HG03064 (cell line): ENCODE measurements at regions not wholly inside any gene's neighbourhood (a gene's known extent, or its start where the extent isn't known, plus 50 kb on each side); places are given as distances from the start of the nearest gene placed in this dataset.
"Not testable (repeated sequence)": the region's sequence is repeated elsewhere in the genome, so short reads cannot be mapped to it uniquely, and the experiment has no call there.

Experiments
- ATAC-seq: cut with Tn5 transposase; IDR thresholded peaks from one replicate; pipeline ENCODE4 v1.9.1; 2021; ENCODE audit warnings: low read depth; ENCODE audit not compliant: unreplicated experiment

GRCh38 chr18:35864916-35865315, 107.6 kb upstream of the RMP24 start:
- no peak for ATAC-seq

DNA sequence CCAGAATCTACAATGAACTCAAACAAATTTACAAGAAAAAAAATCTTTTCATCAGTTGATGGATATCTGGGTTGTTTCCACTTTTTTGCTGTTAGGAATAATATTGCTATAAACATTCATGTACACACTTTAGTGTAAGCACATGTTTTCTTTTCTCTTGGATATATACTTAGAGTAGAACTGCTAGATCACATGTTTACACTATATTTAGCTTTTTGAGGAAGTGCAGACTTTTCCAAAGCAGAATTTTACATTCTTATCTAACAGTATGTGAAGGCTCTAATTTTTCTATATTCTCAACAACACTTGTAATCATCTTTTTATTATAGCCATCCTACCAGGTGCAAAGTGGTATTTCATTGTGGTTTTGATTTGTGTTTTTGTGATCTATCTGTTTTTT, 103.6 kb upstream of the RMP24 start:
- no peak for ATAC-seq

DNA sequence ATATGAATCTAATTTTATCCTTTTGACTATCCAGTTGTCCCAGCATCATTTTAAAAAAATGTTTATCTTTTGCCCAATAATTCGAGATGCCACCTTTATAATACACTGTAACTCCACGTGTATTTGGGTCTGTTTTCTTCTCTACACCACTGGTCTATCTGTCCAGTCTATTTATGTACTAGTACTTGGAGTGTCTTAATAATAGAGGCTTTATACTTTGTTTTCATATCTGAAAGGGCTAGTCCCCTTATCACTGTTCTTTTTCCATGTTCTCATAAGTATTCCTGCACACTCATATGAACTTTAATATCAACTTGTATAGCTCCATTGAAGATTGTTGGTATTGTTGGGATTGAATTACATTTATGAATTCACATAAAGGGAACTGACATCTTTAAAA, 101.1 kb upstream of the RMP24 start:
- no peak for ATAC-seq

DNA sequence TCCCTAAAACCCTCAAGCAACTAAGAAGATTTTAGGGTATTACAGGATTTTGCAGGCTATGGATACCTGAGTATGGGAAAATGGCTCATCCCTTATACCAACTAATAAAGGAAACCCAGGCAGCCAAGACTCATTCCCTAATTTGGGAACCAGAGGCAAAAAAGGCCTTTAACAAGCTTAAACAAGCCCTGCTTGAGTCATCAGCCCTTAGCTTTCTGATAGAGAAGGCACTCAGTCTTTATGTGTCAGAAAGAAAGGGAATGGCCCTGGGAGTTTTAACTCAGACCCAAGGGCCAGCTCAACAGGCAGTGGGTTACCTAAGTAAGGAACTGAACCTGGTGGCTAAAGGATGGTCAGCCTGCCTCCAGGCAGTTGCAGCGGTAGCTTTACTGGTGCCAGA, 96.9 kb upstream of the RMP24 start:
- ATAC-seq, result no peak

DNA sequence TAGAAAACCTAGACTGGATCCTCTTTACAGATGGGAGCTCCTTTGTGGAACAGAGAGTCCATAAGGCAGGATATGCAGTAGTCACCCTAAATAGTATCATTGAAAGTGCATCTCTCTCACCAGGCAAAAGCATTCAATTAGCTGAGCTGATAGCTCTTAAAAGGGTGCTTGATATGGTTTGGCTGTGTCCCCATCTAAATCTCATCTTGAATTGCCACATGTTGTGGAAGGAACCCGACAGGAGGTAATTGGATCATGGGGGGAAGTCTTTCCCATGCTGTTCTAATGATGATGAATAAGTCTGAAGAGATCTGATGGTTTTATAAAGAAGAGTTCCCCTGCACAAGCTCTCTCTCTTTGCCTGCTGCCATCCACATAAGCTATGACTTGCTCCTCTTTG, 96.2 kb upstream of the RMP24 start:
- ATAC-seq, result no peak

- no peak for ATAC-seq
Observed at GRCh38 chr18:35880788-35881455, 91.6 kb upstream of the RMP24 start.

DNA sequence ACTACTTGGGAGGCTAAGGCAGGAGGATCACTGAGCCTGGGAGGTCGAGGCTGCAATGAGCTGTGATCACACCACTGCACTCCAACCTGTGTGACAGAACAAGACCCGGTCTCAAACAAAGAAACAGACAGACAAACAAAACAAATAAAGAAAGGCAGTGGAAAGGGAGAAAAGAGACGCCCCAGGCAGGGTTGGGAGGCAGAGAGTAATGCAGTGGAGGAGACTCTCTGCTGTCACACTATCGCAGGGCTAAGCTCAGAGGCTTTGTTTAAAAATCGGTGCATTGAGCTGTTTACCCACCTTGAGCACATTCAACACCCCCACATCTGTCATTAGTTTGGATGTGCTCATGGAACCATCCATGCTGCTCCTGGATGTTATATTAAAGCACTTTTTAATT, 84.2 kb upstream of the RMP24 start:
- ATAC-seq, result no peak

DNA sequence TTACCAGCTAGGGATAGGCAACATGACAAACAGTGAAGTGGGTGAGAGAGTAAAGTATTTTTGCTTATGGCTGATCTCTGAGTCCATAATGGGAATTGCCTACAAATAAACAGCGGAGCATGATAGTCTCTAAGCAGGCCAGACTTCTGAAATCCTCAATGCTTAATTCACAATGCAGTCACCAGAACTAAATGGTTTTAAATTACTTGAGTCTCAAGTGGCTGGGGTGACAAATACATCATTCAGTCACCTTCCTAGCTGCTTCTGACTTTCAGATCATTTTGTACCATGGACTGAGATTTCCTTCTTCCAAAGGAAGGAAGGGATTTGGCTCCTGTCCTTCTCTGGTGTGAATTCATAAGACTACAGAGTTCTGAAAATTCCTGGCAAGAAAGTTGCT, 82.8 kb upstream of the RMP24 start:
- ATAC-seq, result no peak

DNA sequence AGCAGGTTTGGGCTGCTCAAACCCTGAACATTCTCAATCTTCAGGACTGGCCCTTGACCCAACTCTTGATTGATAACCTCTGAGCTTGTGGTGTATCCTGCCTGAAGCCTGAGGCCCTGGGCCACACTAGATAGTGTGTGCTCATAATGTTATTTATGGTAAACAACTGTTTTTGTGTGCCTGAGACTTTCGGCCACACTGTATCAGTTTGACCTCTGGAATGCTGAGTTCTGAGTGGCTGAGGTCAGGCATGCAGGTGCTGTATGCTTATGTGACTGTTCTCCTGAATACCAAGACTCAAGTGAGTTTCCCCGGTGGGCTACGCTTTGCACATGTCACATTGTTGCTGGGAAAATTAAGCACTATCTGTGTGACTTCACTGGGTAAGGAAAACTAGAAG, 82.2 kb upstream of the RMP24 start:
- no peak for ATAC-seq

- ATAC-seq, result no peak
Observed at GRCh38 chr18:35892118-35892517, 80.4 kb upstream of the RMP24 start.

GRCh38 chr18:35897481-35897880, 75.0 kb upstream of the RMP24 start:
- not testable (repeated sequence) for ATAC-seq

- no peak for ATAC-seq
Observed at GRCh38 chr18:35904389-35905037, 68.0 kb upstream of the RMP24 start.

- no peak for ATAC-seq
Observed at GRCh38 chr18:35905436-35905835, 67.0 kb upstream of the RMP24 start.

- not testable (repeated sequence) for ATAC-seq
Observed at GRCh38 chr18:35906291-35906690, 66.2 kb upstream of the RMP24 start.

DNA sequence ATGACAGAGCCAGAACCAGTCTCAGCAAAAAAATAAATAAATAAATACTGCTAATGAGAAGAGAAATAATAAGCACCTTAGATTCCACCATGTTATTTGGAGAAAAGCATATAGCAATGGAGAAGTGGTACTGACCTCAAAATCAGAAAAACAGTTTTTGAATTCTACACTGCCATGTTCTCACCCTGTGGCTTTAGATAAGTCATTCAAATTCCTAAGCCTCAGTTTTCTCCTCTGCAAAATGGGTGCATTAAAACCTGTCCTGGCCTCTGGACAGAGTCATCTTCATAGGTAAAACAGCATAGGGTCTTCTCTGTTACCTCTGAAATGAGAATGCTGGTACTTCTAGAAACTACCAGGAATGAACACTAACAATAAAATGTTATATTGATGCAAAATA, 62.2 kb upstream of the RMP24 start:
- no peak for ATAC-seq

- ATAC-seq, result no peak
Observed at GRCh38 chr18:35912332-35912731, 60.1 kb upstream of the RMP24 start.

DNA sequence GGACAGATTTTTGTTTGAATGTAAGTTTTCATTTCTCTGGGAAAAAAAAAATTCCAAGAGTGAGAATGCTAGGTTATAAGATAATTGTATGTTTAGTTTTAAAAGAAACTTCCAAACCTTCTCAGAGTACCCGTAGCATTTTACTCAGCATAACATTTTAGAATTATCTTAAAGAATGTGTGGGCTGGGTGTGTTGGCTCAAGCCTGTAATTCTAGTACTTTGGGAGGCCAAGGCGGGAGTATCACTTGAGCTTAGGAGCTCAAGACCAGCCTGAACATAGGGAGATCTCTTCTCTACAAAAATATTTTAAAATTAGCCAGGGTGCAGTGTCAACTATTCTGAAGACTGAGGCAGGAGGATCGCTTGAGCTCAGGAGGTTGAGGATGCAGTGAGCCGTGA, 57.4 kb upstream of the RMP24 start:
- ATAC-seq, result no peak

- no peak for ATAC-seq
Observed at GRCh38 chr18:35917043-35917442, 55.4 kb upstream of the RMP24 start.

GRCh38 chr18:35918564-35918963, 53.9 kb upstream of the RMP24 start:
- ATAC-seq, result no peak

GRCh38 chr18:35919179-35919578, 53.3 kb upstream of the RMP24 start:
- ATAC-seq, result no peak

DNA sequence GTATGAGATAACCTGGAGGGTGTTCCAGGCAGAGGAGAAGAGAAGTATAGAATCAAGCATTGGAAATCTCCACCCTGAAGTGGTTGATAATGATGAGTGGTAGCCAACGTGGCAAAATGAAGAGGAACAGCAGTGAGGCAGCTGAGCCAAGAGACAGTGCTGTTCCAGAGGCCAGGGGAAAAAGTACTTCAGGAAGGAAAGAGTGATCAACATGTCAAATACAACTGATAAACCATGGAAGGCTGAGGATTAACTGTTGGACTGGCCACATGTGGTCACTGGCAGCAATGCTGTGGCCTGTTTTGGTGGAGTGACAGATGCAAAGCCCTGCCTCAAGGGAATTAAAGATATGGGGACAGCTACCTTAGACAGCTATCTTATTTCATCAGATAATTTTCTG, 51.9 kb upstream of the RMP24 start:
- ATAC-seq, result no peak
